ENCODE measurements at regions not wholly inside any gene's neighbourhood (a gene's known extent, or its start where the extent isn't known, plus 50 kb on each side); places are given as distances from the start of the nearest gene placed in this dataset.

DNA sequence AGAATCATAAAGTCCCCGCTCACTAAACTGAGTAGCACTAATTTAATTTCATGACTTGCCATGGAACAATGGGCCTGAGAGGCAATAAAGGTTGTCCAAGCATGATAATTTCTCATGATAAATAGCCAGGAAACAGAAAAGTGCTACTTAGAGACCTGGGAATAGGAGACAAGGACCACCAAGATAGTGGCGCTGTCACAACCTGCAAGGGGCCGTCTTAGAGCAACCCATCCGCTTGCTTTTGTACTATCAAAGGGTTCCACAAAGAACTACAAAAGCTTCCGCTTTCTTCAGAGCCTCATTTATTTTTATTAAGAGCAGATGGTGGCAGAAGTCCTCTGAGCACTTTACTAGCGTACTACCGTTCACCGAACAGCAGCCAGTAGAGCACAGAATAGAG is 421.7 kb upstream of the GRM7 start:
- no peak overlapping the region for H3K4me3 ChIP-seq (ENCODE audit: low read depth, poor library complexity, severe bottlenecking)
- DNase-seq (ENCODE audit: low spot score in 2 of 2) = no peak
- TF ChIP-seq POLR2A (IDR thresholded peaks at IDR 0.05) = no peak
- intact Hi-C loops (cut with DNase I; ENCODE audit: low total_unique reads) = no loop called here
- 64 to 72% methylated on average over 8 of the region's 8 CpGs for WGBS, 2 donors

DNA sequence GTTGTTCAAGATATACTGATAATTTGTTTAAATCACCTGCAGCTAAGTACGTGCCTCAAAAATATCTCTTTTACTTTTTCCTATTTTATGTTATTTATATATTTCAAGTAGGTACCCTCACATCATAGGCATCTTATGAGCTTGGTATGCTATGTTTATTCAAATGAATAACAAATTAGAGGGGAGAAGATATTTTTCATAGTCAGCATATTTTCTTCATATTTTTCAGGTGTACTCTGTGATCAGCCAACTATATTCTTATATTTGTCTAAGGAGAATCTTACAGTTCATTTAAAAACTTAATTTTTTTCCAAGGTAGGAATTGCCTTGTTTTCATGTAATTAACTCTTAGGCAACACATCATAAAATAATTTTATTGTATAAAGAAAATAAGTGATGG is 421.1 kb upstream of the GRM7 start:
- H3K4me3 ChIP-seq (ENCODE audit: low read depth, poor library complexity, severe bottlenecking) = no peak overlapping the region
- DNase-seq (ENCODE audit: low spot score in 2 of 2) = no peak
- 34 to 56% methylated on average over 1 of the region's 1 CpG for WGBS, 2 donors
- intact Hi-C loops (cut with DNase I; ENCODE audit: low total_unique reads) = no loop called here
- no peak for TF ChIP-seq POLR2A (IDR thresholded peaks at IDR 0.05)
- TF ChIP-seq CTCF (IDR thresholded peaks at IDR 0.05) = no peak

DNA sequence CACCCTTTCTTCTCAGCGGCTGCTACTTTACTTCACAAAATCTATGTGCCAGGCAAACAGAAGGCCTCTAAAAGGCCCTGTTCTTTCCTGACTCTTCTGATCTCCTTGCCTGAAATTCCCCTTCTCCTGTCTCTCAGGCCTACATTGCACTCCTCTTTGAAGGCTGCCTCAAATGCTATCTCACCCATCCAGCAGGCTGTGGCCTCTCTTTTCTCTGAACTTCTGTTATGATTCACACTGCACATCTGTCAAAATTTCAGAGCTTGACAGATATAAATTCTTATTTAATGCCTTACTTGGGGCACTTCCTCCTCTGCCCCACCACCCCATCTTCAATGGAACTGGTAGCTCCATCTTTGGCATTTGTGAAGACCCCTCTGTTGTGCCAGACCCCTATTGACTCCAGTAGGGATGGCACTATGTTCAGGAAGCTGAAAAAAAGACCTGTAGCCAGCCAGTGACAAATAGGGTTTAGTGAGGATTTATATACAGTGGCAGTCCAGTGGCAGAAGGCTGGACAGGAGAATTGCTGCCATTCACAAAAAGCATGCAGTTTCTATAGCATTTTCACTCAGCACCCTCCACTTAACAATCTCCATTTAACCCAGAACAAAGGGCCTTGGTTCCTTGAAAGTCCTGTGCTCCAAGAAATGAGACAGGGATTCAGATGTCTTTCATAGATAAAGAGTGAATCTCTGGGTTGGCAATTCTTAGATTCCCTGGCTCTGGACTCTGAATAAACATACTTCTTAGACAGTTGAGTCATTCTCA is 415.8 kb upstream of the GRM7 start:
- TF ChIP-seq POLR2A (IDR thresholded peaks at IDR 0.05) = no peak
- WGBS, 2 donors = 92 to 94% methylated on average over 1 of the region's 1 CpG

GRCh38 chr3:6447166-6447801 is 413.6 kb upstream of the GRM7 start:
- no peak overlapping the region for H3K4me3 ChIP-seq (ENCODE audit: low read depth, poor library complexity, severe bottlenecking)
- WGBS, 2 donors = 69 to 76% methylated on average over 5 of the region's 5 CpGs
- no peak for TF ChIP-seq CTCF (IDR thresholded peaks at IDR 0.05)
- TF ChIP-seq POLR2A (IDR thresholded peaks at IDR 0.05) = no peak
- intact Hi-C loops (cut with DNase I; ENCODE audit: low total_unique reads) = no loop called here
- no peak for DNase-seq (ENCODE audit: low spot score in 2 of 2)

More for the DNA sequence above, 415.8 kb upstream of the GRM7 start:
- H3K4me3 ChIP-seq (ENCODE audit: low read depth, poor library complexity, severe bottlenecking) = no peak overlapping the region
- no peak for DNase-seq (ENCODE audit: low spot score in 2 of 2)
- intact Hi-C loops (cut with DNase I; ENCODE audit: low total_unique reads) = no loop called here

DNA sequence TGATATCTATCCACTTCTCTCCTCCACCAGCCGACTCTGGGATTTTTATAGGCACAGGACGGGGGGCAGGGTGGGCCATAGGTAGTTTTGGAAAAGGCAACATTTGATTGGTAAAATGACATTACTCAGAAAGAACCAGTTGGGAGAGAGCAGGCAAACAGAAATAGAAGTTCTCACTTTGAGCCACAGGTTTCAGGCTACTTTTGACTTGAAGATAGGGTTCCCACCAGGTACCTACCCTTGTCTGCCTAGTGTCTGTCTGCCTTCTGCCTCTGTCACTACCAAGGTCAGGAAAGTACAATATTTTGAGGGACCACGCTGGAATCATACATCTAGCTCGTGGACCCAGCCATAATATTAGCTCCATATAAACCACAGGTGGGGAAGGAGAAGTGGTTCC is 412.9 kb upstream of the GRM7 start:
- WGBS, 2 donors = 80 to 89% methylated on average over 4 of the region's 4 CpGs
- H3K4me3 ChIP-seq (ENCODE audit: low read depth, poor library complexity, severe bottlenecking) = no peak overlapping the region
- DNase-seq (ENCODE audit: low spot score in 2 of 2) = no peak
- intact Hi-C loops (cut with DNase I; ENCODE audit: low total_unique reads) = no loop called here
- no peak for TF ChIP-seq POLR2A (IDR thresholded peaks at IDR 0.05)
- TF ChIP-seq CTCF (IDR thresholded peaks at IDR 0.05) = no peak

DNA sequence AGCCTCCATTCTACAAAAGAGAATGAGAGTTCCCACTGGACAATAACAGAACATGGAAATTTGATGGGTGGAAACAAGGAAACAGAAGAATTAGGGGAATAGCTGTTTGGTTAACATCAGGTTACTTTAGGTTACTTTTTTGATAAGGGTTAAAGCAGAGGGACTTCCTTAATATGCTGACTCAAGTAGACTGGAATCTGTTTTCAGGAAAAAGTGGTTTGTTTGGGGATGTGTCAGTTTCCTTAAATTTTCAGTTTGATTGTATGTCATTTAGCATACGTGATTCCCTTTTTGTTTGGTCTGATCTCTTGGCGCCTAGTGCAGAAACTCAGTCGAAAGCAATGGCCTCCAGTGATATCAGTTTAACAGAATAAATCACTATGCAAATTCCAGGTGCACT is 411.8 kb upstream of the GRM7 start:
- no peak for DNase-seq (ENCODE audit: low spot score in 2 of 2)
- TF ChIP-seq CTCF (IDR thresholded peaks at IDR 0.05) = no peak
- no peak for TF ChIP-seq POLR2A (IDR thresholded peaks at IDR 0.05)
- 52 to 63% methylated on average over 3 of the region's 3 CpGs for WGBS, 2 donors
- intact Hi-C loops (cut with DNase I; ENCODE audit: low total_unique reads) = no loop called here
- H3K4me3 ChIP-seq (ENCODE audit: low read depth, poor library complexity, severe bottlenecking) = no peak overlapping the region

- WGBS, 2 donors = 61 to 65% methylated on average over 1 of the region's 1 CpG
- no peak overlapping the region for H3K4me3 ChIP-seq (ENCODE audit: low read depth, poor library complexity, severe bottlenecking)
- DNase-seq (ENCODE audit: low spot score in 2 of 2) = no peak
- intact Hi-C loops (cut with DNase I; ENCODE audit: low total_unique reads) = no loop called here
- no peak for TF ChIP-seq POLR2A (IDR thresholded peaks at IDR 0.05)
- no peak for TF ChIP-seq CTCF (IDR thresholded peaks at IDR 0.05)
Measured at GRCh38 chr3:6452974-6453373, 407.9 kb upstream of the GRM7 start.
